HepG2 (cell line): ENCODE measurements at regions not wholly inside any gene's neighbourhood (a gene's known extent, or its start where the extent isn't known, plus 50 kb on each side); places are given as distances from the start of the nearest gene placed in this dataset.

Source experiments
- ATAC-seq: fragments of 200-7000 bp; cut with Tn5 transposase; 3 replicates; pipeline ENCODE4 v1.9.1; 2020; ENCODE audit warnings: mild to moderate bottlenecking, moderate library complexity
- BruUV-seq: library from RNA; stranded (reverse); fragments of 400-500 nt; replicated peaks from 2 replicates; lab custom pipeline; 2021; lab: Mats Ljungman, UMichigan
- CTCF ChIA-PET: fragments of 300-600 bp; formaldehyde crosslinking; extraction: SDS; loops from one replicate; lab custom pipeline; 2021; ENCODE audit warnings: low total read pairs, inconsistent platforms, low intra/inter-chr PET ratio; lab: Yijun Ruan, JAX
- POLR2A ChIA-PET: fragments of 350-600 bp; sonication (Branson Sonifier 250); formaldehyde crosslinking; loops from one replicate; lab custom pipeline; 2020; ENCODE audit warnings: antibody characterized with exemption, inconsistent platforms; lab: Yijun Ruan, JAX
- DNase-seq: peaks from one replicate; pipeline ENCODE4 v3.0.0-alpha.2; 2015; ENCODE audit warnings: low spot score
- FAIRE-seq: peaks from 3 replicates; lab custom pipeline; 2011; peaks lifted over from hg19 to GRCh38; lab: Jason Lieb, UNC
- H2AFZ ChIP-seq: one replicate; pipeline ENCODE4 v1.6.1; 2011; ENCODE audit warnings: low read length, inconsistent platforms
- H3K27ac ChIP-seq: fragments of 300-600 bp; 3 replicates; pipeline ENCODE4 v1.8.0; 2011; ENCODE audit warnings: mixed run types, mild to moderate bottlenecking, mixed read lengths, low read length, inconsistent platforms; ENCODE audit not compliant: insufficient read depth; ENCODE audit errors: extremely low read length
- H3K27me3 ChIP-seq, 2 experiments: fragments of 200-600 bp in 1 of 2; 2 replicates in 1 of 2; 3 replicates in 1 of 2; pipeline versions ENCODE4 v1.6.0 to v1.8.0; 2011; ENCODE audit warnings: low read length in 2 of 2, mild to moderate bottlenecking in 2 of 2, moderate library complexity in 2 of 2, inconsistent platforms in 1 of 2; ENCODE audit not compliant: insufficient read depth in 2 of 2, control insufficient read depth in 1 of 2
- H3K36me3 ChIP-seq, 2 experiments: fragments of 200-600 bp in 1 of 2; replicated peaks in 1 of 2; 2 replicates in 1 of 2; 3 replicates in 1 of 2; pipeline versions ENCODE4 v1.5.1 to v1.8.0; 2011; ENCODE audit warnings: low read length in 2 of 2, inconsistent platforms in 1 of 2; ENCODE audit not compliant: insufficient read depth in 2 of 2, control insufficient read depth in 1 of 2
- H3K4me1 ChIP-seq: 2 replicates; pipeline ENCODE4 v1.5.1; 2012; ENCODE audit warnings: low read length, inconsistent platforms; ENCODE audit not compliant: insufficient read depth
- H3K4me2 ChIP-seq: 2 replicates; pipeline ENCODE4 v1.6.0; 2011; ENCODE audit warnings: low read depth, low read length, inconsistent platforms
- H3K4me3 ChIP-seq, 3 experiments: fragments of 200-600 bp in 1 of 3; sonication (generic), shearing (Covaris generic) in 1 of 3; replicated peaks in 1 of 3; 2 replicates each; pipeline ENCODE4 v1.5.1; 2011 to 2016; ENCODE audit warnings: low read length in 3 of 3, inconsistent platforms in 2 of 3, low read depth in 2 of 3, mild to moderate bottlenecking in 2 of 3, control low read depth in 1 of 3, mixed read lengths in 1 of 3; ENCODE audit not compliant: insufficient read depth in 1 of 3
- H3K79me2 ChIP-seq: one replicate; pipeline ENCODE4 v1.6.1; 2011; ENCODE audit warnings: low read length, inconsistent platforms; ENCODE audit not compliant: insufficient read depth
- H3K9ac ChIP-seq: 2 replicates; pipeline ENCODE4 v1.6.0; 2011; ENCODE audit warnings: mild to moderate bottlenecking, low read depth, low read length, inconsistent platforms; ENCODE audit not compliant: insufficient read depth
- H3K9me3 ChIP-seq: 2 replicates; pipeline ENCODE4 v1.5.1; 2012; ENCODE audit warnings: mild to moderate bottlenecking, low read length
- H4K20me1 ChIP-seq: 2 replicates; pipeline ENCODE4 v1.6.0; 2011; ENCODE audit warnings: inconsistent platforms, mild to moderate bottlenecking, low read length, moderate library complexity; ENCODE audit not compliant: insufficient read depth
- ARID2 ChIP-seq: sonication (generic); formaldehyde crosslinking; IDR thresholded peaks from 2 replicates; pipeline ENCODE4 v1.8.1; 2022; ENCODE audit warnings: mild to moderate bottlenecking, missing genetic modification reagents, borderline replicate concordance
- KLF6 ChIP-seq: IDR thresholded peaks from 2 replicates; pipeline ENCODE4 v1.8.0; 2016; ENCODE audit warnings: missing biosample characterization, missing genetic modification reagents
- KLF9 ChIP-seq: IDR thresholded peaks from 2 replicates; pipeline ENCODE4 v1.6.1; 2016; ENCODE audit warnings: low read depth
- LRRFIP1 ChIP-seq: sonication (generic); formaldehyde crosslinking; conservative IDR thresholded peaks from 2 replicates; pipeline ENCODE4 v1.4.0; 2020; ENCODE audit warnings: missing genetic modification reagents
- NFE2L1 ChIP-seq: sonication (generic); formaldehyde crosslinking; IDR thresholded peaks from 2 replicates; pipeline ENCODE4 v1.4.0; 2020; ENCODE audit warnings: missing genetic modification reagents, mild to moderate bottlenecking, borderline replicate concordance
- NPAS2 ChIP-seq: sonication (generic); formaldehyde crosslinking; IDR thresholded peaks from 2 replicates; pipeline ENCODE4 v1.8.0; 2022; ENCODE audit warnings: mild to moderate bottlenecking, missing genetic modification reagents, borderline replicate concordance
- SMC3 ChIP-seq: IDR thresholded peaks from 2 replicates; pipeline ENCODE4 v1.6.1; 2011; ENCODE audit warnings: low read length, improper control_type of control experiment
- ZFX ChIP-seq: sonication (generic); formaldehyde crosslinking; IDR thresholded peaks from 2 replicates; pipeline ENCODE4 v1.4.0; 2020; ENCODE audit warnings: mild to moderate bottlenecking, low read depth, missing genetic modification reagents, moderate library complexity
- ZFYVE20 ChIP-seq: sonication (generic); formaldehyde crosslinking; IDR thresholded peaks from 2 replicates; pipeline ENCODE4 v1.8.0; 2023; ENCODE audit warnings: low read depth, mild to moderate bottlenecking, moderate library complexity, missing genetic modification reagents, borderline replicate concordance
- ZNF331 ChIP-seq: sonication (generic); formaldehyde crosslinking; IDR thresholded peaks from 2 replicates; pipeline ENCODE4 v1.4.0; 2020; ENCODE audit warnings: missing genetic modification reagents
- ZNF333 ChIP-seq: sonication (generic); formaldehyde crosslinking; IDR thresholded peaks from 2 replicates; pipeline ENCODE4 v1.4.0; 2020; ENCODE audit warnings: mild to moderate bottlenecking, missing genetic modification reagents, borderline replicate concordance
- ZNF775 ChIP-seq: sonication (generic); formaldehyde crosslinking; IDR thresholded peaks from 2 replicates; pipeline ENCODE4 v1.4.0; 2020; ENCODE audit warnings: missing genetic modification reagents, mild to moderate bottlenecking, moderate library complexity, borderline replicate concordance
- WGBS: methylation state at CpG from one replicate; pipeline ENCODE4 v1.1.6; 2017; ENCODE audit warnings: low lambda C conversion rate; 5-methylcytosine and 5-hydroxymethylcytosine counted together
- in situ Hi-C: cut with HindIII; loops from 2 replicates; pipeline ENCODE4 v1.10.0; 2017; ENCODE audit warnings: low pct_unique_long_range_greater_than_20kb; ENCODE audit not compliant: extremely low pct_ligation_motif_present
- intact Hi-C: fragments of 100-400 bp; cut with micrococcal nuclease; formaldehyde crosslinking; loops from one replicate; pipeline ENCODE4 v1.10.0; 2022; ENCODE audit not compliant: unreplicated experiment
- TF ChIP-seq, protein P1 (sequence below): IDR thresholded peaks from 2 replicates; pipeline ENCODE4 v1.6.1; 2016; ENCODE audit warnings: low read depth, missing genetic modification reagents, missing compliant biosample characterization
- TF ChIP-seq, protein P2 (sequence below): sonication (generic); formaldehyde crosslinking; IDR thresholded peaks from 2 replicates; pipeline ENCODE4 v1.5.1; 2020; ENCODE audit warnings: mild to moderate bottlenecking, missing genetic modification reagents, moderate library complexity

GRCh38 chr1:208595236-208595635 is 351.1 kb upstream of the PLXNA2 start:
- Histone ChIP-seq H3K4me1 (no peaks in the 10 kb centered on the region), H3K4me3 (no peak overlapping the region), H4K20me1 (no peaks in the 10 kb centered on the region), H3K9ac (no peak overlapping the region), H3K79me2 (no peaks in the 10 kb centered on the region), H3K9me3 (no peaks in the 10 kb centered on the region), H3K27me3 (no peaks in the 10 kb centered on the region), H3K27ac (no peak overlapping the region), H3K4me2 (no peak overlapping the region), H2AFZ (no peak overlapping the region), H3K36me3 (no peaks in the 10 kb centered on the region)
- no peak for ATAC-seq
- ChIA-PET POLR2A (no interaction called here), CTCF (no interaction called here)
- no peak for DNase-seq
- in situ Hi-C loops (no loop called here), intact Hi-C loops (no loop called here)
- 0% methylated on average over 3 of the region's 3 CpGs for WGBS
- no TSS peak for BruUV-seq
- FAIRE-seq: no peak
- no peak for TF ChIP-seq ZNF775 (CRISPR knock-in tag)
- TF ChIP-seq ZNF331 (CRISPR knock-in tag): no peak
- TF ChIP-seq ZFX: no peak
- TF ChIP-seq KLF6: no peak
- no peak for TF ChIP-seq SMC3
- no peak for TF ChIP-seq NFE2L1 (CRISPR knock-in tag)
- no peak for TF ChIP-seq KLF9
- TF ChIP-seq ARID2: no peak
- no peak for TF ChIP-seq LRRFIP1 (CRISPR knock-in tag)
- TF ChIP-seq ZNF333 (CRISPR knock-in tag): no peak
- TF ChIP-seq ZFYVE20 (CRISPR knock-in tag): no peak
- TF ChIP-seq NPAS2: no peak
- TF ChIP-seq, protein P1, sequence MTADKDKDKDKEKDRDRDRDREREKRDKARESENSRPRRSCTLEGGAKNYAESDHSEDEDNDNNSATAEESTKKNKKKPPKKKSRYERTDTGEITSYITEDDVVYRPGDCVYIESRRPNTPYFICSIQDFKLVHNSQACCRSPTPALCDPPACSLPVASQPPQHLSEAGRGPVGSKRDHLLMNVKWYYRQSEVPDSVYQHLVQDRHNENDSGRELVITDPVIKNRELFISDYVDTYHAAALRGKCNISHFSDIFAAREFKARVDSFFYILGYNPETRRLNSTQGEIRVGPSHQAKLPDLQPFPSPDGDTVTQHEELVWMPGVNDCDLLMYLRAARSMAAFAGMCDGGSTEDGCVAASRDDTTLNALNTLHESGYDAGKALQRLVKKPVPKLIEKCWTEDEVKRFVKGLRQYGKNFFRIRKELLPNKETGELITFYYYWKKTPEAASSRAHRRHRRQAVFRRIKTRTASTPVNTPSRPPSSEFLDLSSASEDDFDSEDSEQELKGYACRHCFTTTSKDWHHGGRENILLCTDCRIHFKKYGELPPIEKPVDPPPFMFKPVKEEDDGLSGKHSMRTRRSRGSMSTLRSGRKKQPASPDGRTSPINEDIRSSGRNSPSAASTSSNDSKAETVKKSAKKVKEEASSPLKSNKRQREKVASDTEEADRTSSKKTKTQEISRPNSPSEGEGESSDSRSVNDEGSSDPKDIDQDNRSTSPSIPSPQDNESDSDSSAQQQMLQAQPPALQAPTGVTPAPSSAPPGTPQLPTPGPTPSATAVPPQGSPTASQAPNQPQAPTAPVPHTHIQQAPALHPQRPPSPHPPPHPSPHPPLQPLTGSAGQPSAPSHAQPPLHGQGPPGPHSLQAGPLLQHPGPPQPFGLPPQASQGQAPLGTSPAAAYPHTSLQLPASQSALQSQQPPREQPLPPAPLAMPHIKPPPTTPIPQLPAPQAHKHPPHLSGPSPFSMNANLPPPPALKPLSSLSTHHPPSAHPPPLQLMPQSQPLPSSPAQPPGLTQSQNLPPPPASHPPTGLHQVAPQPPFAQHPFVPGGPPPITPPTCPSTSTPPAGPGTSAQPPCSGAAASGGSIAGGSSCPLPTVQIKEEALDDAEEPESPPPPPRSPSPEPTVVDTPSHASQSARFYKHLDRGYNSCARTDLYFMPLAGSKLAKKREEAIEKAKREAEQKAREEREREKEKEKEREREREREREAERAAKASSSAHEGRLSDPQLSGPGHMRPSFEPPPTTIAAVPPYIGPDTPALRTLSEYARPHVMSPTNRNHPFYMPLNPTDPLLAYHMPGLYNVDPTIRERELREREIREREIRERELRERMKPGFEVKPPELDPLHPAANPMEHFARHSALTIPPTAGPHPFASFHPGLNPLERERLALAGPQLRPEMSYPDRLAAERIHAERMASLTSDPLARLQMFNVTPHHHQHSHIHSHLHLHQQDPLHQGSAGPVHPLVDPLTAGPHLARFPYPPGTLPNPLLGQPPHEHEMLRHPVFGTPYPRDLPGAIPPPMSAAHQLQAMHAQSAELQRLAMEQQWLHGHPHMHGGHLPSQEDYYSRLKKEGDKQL: no peak
- TF ChIP-seq, protein P2, sequence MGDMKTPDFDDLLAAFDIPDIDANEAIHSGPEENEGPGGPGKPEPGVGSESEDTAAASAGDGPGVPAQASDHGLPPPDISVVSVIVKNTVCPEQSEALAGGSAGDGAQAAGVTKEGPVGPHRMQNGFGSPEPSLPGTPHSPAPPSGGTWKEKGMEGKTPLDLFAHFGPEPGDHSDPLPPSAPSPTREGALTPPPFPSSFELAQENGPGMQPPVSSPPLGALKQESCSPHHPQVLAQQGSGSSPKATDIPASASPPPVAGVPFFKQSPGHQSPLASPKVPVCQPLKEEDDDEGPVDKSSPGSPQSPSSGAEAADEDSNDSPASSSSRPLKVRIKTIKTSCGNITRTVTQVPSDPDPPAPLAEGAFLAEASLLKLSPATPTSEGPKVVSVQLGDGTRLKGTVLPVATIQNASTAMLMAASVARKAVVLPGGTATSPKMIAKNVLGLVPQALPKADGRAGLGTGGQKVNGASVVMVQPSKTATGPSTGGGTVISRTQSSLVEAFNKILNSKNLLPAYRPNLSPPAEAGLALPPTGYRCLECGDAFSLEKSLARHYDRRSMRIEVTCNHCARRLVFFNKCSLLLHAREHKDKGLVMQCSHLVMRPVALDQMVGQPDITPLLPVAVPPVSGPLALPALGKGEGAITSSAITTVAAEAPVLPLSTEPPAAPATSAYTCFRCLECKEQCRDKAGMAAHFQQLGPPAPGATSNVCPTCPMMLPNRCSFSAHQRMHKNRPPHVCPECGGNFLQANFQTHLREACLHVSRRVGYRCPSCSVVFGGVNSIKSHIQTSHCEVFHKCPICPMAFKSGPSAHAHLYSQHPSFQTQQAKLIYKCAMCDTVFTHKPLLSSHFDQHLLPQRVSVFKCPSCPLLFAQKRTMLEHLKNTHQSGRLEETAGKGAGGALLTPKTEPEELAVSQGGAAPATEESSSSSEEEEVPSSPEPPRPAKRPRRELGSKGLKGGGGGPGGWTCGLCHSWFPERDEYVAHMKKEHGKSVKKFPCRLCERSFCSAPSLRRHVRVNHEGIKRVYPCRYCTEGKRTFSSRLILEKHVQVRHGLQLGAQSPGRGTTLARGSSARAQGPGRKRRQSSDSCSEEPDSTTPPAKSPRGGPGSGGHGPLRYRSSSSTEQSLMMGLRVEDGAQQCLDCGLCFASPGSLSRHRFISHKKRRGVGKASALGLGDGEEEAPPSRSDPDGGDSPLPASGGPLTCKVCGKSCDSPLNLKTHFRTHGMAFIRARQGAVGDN (CRISPR knock-in tag): no peak
